ENCODE measurements at regions not wholly inside any gene's neighbourhood (a gene's known extent, or its start where the extent isn't known, plus 50 kb on each side); places are given as distances from the start of the nearest gene placed in this dataset.

DNA sequence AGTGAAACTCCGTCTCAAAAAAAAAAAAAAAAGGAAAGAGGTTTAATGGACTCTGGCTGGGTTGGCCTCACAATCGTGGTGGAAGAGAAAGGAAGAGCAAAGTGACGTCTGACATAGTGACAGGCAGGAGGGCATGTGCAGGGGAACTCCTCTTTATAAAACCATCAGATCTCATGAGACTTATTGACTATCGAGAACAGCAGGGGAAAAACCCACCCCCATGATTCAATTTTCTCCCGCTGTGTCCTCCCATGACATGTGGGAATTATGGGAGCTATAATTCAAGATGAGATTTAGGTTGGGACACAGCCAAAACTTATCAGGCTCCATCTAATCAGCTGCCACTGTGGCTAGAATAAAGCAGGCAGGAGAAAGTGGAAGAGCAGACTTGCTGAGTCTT lies 610.4 kb upstream of the NUDT12 start:
- TF ChIP-seq, protein P1, sequence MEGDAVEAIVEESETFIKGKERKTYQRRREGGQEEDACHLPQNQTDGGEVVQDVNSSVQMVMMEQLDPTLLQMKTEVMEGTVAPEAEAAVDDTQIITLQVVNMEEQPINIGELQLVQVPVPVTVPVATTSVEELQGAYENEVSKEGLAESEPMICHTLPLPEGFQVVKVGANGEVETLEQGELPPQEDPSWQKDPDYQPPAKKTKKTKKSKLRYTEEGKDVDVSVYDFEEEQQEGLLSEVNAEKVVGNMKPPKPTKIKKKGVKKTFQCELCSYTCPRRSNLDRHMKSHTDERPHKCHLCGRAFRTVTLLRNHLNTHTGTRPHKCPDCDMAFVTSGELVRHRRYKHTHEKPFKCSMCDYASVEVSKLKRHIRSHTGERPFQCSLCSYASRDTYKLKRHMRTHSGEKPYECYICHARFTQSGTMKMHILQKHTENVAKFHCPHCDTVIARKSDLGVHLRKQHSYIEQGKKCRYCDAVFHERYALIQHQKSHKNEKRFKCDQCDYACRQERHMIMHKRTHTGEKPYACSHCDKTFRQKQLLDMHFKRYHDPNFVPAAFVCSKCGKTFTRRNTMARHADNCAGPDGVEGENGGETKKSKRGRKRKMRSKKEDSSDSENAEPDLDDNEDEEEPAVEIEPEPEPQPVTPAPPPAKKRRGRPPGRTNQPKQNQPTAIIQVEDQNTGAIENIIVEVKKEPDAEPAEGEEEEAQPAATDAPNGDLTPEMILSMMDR (IDR thresholded peaks at IDR 0.05 in 4 of 5, conservative IDR thresholded peaks at IDR 0.05 in 1 of 5): no peak
- no peak for TF ChIP-seq POLR2A (IDR thresholded peaks at IDR 0.05)
